Stimulated activated effector memory CD8-positive, alpha-beta T cell treated with anti-CD3 and anti-CD28 coated beads, Interleukin-12 subunit alpha, Interleukin-12 subunit beta, amount 100 ng/mL, for 72 hours (primary cell): ENCODE measurements at regions not wholly inside any gene's neighbourhood (a gene's known extent, or its start where the extent isn't known, plus 50 kb on each side); places are given as distances from the start of the nearest gene placed in this dataset.

Experiments
- ATAC-seq: fragments of 150-1000 bp; cut with Tn5 transposase; 2 replicates; pipeline ENCODE4 v1.10.0; 2021
- DNase-seq, 2 donors: peaks; one replicate each; pipeline ENCODE4 v3.0.0; 2021 to 2022; ENCODE audit warnings: low spot score in 2 of 2
- H3K27ac Mint-ChIP-seq: one replicate; pipeline ENCODE4 v1.8.0; 2022; ENCODE audit warnings: mild to moderate bottlenecking, mixed read lengths
- H3K36me3 Mint-ChIP-seq: one replicate; pipeline ENCODE4 v1.8.0; 2022; ENCODE audit warnings: mild to moderate bottlenecking, mixed read lengths
- H3K4me1 Mint-ChIP-seq: one replicate; pipeline ENCODE4 v1.8.0; 2022; ENCODE audit warnings: mixed read lengths
- H3K4me3 Mint-ChIP-seq: one replicate; pipeline ENCODE4 v1.8.0; 2022; ENCODE audit warnings: mild to moderate bottlenecking, mixed read lengths
- H3K9me3 Mint-ChIP-seq: one replicate; pipeline ENCODE4 v1.8.0; 2022; ENCODE audit warnings: mixed read lengths

DNA sequence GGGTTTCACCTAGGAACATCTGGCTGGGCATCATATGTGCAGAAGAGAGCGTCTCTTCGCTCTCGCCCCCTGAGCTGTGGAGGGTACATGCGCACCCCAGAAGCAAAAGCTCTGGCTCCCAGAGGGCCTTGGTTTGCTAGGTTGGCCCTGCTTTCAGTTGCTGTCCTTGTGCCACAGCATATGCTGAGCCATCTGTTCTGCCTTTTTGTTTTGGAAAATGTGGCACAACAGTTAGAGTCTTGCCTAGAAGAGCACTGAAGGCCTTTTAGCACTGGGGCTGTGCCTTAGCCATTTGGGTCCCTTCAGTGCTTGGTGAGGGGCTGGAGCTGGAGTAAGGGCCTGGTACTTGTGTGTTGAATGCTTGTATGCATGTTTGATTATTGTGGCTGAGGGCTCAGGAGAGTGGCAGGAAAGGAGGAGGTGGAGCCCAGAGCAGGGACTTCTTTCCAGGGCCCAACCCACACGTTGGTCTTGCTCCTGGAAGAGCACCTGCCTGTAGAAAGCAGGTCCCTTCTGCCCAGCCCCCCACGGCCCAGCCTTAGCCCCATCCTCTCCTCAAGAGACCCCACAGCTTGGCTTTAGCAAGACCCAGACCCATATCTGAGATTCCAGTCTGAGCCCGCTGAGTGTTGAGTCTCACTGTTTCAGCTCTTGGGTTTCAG is 113.7 kb downstream of the SLC25A47 start:
- Mint-ChIP-seq H3K9me3 (no peaks in the 10 kb centered on the region), H3K4me1 (peaks cover 45% of the 10 kb centered on the region), H3K27ac (peak overlapping the region; percentile 30), H3K36me3 (no peaks in the 10 kb centered on the region), H3K4me3 (no peak overlapping the region)
- ATAC-seq (no peak), DNase-seq (no peak)

DNA sequence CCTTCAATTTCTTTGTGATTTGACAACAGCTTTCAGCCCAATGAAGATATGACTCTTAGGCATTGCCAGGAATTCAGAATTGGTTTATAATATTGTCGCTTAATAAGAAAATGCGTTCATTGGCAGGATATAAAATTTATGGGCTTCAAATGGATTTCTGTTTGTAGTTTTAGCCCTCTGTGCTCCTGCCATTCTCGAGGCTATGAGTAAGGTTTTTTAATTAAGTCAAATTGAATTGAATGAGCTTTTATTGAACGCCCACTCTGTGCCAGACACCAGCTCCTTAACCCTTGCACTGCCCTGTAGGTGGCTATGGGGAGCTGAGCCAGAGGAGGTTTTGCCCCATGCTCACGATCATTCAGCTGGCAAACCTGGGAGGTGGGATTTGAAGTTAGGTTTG is 115.1 kb downstream of the SLC25A47 start:
- Mint-ChIP-seq H3K9me3 (no peaks in the 10 kb centered on the region), H3K27ac (no peak overlapping the region), H3K4me1 (peaks cover 50% of the 10 kb centered on the region), H3K36me3 (no peaks in the 10 kb centered on the region), H3K4me3 (no peak overlapping the region)
- DNase-seq: no peak
- ATAC-seq: no peak

DNA sequence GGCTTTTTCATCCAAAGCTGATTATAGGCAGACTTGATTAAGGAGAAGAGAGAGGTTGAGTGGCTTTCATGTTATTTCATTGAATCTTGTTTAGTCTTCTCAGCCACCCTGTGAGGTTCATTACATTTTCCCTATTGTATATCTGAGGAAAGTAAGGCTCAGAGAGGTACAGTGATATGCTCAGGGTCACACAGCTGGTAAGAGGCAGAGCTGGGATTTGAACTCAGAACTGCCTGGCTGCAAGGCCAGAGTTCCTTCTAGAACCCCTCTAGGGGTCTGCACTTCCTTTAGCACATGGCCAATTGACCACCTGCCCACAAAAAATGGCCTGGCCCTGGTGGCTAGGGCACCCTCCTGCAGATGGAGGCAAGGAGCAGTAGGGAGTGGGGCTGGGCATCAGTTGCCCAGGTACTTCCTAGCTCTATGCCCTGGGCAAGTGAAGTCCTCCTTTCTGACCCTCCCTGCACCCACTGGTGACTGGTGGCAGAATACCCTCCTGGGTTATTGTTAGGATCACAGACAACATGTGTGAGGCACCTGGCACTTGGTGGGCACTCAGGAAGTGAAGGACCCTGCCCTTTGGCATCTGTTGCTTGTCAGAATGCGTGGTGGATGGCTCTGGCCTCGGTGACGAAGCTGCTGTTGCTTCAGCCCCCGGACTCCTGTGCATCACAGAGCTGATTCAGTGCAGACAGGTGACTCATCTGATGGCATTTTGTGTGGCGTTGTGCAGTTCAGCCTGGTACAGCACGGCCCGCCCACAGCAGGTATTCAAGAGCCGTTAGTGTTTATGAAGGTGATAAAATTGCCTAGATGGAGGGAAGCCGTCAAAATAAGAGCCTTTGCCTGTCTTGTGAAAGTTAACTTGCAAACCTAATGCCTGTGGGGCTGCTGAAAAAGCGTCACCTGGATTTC is 115.8 kb downstream of the SLC25A47 start:
- Mint-ChIP-seq H3K4me3 (no peak overlapping the region), H3K9me3 (no peaks in the 10 kb centered on the region), H3K4me1 (peaks cover 49% of the 10 kb centered on the region), H3K36me3 (no peaks in the 10 kb centered on the region), H3K27ac (no peak overlapping the region)
- peak in 1 of 2 donors; percentile 17 for DNase-seq
- ATAC-seq: peak; percentile 98

DNA sequence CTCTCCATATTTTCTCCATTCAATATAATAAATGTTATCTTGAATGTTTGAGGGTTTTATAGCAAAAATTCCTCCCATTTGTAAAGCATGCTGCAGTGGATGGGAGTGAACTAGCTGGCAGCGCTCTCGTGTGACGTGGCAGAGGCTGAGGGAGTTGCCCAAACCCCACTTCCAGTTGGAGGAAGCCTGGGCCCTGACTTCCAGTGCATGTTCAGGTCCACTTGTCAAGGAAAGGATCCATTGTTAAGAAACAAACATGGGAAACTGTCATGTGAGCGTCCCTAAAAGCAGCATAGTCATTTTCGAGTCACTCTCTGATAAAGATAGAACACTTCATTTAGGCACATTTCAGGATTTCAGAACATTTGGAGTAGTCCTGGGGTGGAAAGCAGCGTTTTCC is 116.6 kb downstream of the SLC25A47 start:
- H3K36me3 Mint-ChIP-seq: no peaks in the 10 kb centered on the region
- no peak for ATAC-seq
- peaks cover 40% of the 10 kb centered on the region for H3K4me1 Mint-ChIP-seq
- no peak for DNase-seq
- no peak overlapping the region for H3K27ac Mint-ChIP-seq
- H3K9me3 Mint-ChIP-seq: no peaks in the 10 kb centered on the region
- H3K4me3 Mint-ChIP-seq: no peak overlapping the region

DNA sequence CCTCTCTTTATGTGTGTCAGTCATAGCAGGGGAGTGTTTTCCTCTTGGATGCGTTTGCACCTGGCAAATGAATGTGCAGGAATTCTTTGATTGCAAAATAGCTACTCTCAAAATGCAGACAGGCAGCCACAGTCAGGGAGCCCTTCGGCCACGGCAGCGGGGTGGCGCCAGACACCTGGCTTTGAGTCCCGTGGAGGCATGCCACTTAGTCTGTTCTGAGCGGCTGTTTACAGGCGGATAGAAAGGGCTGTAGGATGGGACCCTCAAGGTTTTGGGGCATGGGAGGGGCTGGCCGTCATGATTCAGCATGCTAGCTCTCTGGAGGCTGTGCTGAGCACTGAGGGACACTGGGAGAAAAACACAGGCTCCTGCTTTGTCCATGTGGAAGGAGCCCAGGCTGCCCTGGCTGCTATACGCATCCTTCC is 117.1 kb downstream of the SLC25A47 start:
- H3K4me3 Mint-ChIP-seq: no peak overlapping the region
- H3K27ac Mint-ChIP-seq: no peak overlapping the region
- H3K9me3 Mint-ChIP-seq: no peaks in the 10 kb centered on the region
- ATAC-seq (no peak), DNase-seq (no peak)
- peaks cover 37% of the 10 kb centered on the region for H3K4me1 Mint-ChIP-seq
- H3K36me3 Mint-ChIP-seq: no peaks in the 10 kb centered on the region

DNA sequence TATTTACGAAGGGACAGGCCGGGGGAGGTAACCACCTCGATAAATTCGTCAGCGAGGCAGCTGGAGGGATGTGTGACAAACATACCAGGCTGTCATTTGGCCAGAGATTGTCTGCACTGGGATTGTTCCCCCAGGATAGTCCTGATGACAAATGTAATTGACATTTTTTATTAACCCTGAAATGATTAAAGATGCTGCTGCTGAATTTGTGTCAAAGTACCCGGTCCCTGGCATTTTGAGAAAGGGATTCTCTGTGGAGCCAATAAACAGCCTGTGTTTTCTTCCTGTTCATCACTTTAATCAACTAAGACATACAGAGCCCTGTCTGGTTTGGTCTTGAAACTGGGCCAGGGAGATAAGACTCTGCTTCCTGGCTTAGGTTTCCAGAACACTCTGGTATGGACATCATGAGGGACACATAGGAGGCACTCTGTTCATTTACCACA is 117.6 kb downstream of the SLC25A47 start:
- peaks cover 33% of the 10 kb centered on the region for H3K4me1 Mint-ChIP-seq
- H3K27ac Mint-ChIP-seq: peak overlapping the region; percentile 67
- H3K4me3 Mint-ChIP-seq: no peak overlapping the region
- DNase-seq: no peak
- no peaks in the 10 kb centered on the region for H3K36me3 Mint-ChIP-seq
- ATAC-seq: no peak
- H3K9me3 Mint-ChIP-seq: no peaks in the 10 kb centered on the region

DNA sequence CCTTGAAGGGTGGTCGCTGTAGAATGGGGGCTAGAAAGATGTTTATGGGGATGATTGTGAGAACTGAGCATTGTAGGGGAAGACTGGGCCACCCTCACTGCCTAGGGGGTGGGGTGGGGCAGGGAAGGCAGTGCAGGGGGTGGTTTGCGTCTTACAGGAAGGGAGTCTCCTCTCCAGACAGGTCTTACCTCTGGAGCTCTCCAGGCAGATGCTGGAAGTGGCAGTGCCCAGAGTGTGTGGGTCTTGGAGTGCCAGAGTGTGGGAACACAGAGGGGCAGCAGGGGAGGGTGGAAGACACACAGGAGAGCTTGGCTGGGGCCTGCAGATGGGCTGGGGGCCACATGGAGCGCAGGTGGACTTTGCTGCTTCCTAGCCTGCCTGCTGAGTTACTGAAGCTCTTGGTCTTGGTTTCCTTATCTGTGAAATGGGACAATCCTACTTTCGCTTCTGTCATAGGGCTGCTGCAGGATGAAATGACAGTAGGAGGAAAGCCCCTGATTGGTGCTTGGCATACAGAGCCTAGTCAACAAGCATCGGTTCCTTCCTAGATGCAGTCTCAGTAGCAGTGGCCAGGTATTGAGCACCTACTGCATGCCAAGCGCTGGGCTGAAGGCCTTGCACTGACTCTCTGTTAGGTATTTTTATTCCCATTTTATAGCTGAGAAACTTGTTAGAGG is 118.3 kb downstream of the SLC25A47 start:
- Mint-ChIP-seq H3K4me1 (peaks cover 31% of the 10 kb centered on the region), H3K9me3 (no peaks in the 10 kb centered on the region), H3K36me3 (no peaks in the 10 kb centered on the region), H3K27ac (peak overlapping the region; percentile 67), H3K4me3 (no peak overlapping the region)
- no peak for DNase-seq
- no peak for ATAC-seq

DNA sequence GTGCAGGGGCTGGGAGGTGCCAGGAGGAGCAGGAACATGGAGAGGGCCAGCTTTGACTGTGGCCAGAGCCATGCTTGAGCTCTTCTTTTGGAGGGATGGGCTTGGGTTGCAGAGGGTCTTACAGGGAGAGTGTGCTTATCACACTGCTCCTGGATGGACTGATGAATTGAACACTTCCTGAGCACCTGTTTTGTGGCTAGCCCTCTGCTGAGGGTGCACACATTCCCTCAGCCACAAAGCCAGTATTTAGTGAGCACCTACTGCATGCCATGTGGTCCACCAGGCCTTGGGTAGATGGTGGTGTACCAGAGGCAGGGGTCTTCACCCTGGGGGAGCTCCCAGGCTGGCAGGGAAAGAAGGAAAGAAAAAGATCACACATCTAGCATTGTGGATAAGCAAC is 118.9 kb downstream of the SLC25A47 start:
- no peak for DNase-seq
- Mint-ChIP-seq H3K27ac (peak overlapping the region; percentile 67), H3K4me1 (peaks cover 32% of the 10 kb centered on the region), H3K4me3 (no peak overlapping the region), H3K9me3 (no peaks in the 10 kb centered on the region), H3K36me3 (no peaks in the 10 kb centered on the region)
- ATAC-seq: no peak

DNA sequence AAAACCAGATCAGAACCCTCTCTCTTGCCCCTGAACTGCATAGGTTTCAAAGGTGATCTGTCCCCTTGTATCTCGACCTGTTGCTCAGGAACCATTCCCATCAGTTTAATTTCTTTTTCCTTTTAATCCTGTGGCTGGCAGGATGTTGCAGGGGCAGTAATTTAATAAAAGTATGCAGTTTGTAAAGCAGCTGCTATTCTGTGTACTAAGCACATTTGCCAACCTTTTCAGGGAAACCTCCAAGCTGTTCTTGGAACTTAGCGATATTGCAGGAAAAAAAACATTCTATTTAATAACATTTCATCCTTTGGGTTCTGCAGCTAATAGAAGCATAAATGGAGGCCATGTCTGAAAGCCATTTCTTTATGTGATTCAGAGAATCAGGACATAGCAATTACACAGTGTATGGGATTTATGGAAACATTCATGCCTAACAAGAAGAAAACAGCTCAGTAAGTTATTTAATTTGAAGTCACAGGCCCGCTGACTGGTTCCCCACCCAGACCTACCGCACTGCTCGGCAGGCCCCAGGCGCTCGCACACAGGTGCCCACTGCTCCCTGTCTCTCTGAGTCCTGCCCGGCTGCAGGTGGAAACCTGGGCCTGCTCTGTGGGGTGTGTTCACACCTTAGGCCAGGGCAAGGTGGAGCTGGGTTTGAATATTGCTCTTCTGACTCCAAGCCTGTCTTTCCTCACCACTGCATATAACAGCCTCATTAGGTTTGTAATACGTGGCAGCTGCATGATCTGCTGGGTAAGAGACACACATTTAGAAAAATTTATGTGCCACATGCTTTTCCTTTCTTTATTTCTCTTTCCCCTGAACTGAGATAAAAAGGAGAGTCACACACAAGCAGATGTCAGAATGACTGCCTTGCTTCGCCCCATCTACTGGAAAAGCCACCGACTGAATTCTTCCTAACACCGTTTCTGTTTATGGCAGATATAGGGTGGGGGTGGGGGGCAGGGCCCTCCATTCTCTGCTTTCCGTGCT is 119.7 kb downstream of the SLC25A47 start:
- H3K4me1 Mint-ChIP-seq: peaks cover 31% of the 10 kb centered on the region
- H3K27ac Mint-ChIP-seq: peak overlapping the region; percentile 67
- ATAC-seq (no peak), DNase-seq (no peak)
- no peaks in the 10 kb centered on the region for H3K36me3 Mint-ChIP-seq
- H3K9me3 Mint-ChIP-seq: no peaks in the 10 kb centered on the region
- H3K4me3 Mint-ChIP-seq: no peak overlapping the region

DNA sequence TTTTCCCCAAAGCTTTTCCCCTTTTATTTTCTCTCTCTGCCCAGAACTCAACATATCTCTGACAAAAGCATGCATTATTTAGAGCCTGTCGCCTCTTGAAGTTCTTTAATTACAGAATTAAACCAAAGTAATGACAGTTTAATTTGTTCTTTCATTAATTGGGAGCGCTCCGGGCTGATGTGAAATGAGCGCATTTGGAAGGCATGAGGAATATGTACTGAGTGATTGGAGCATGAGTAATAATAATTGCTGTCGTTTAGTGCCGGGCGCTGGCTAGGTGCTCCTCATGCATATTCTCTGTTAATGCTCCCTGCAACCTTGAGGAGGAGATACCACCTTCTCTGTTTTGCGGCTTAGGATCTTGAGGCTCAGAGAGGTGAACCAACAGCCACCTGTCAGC is 120.5 kb downstream of the SLC25A47 start:
- DNase-seq: no peak
- H3K36me3 Mint-ChIP-seq: no peaks in the 10 kb centered on the region
- H3K4me3 Mint-ChIP-seq: no peak overlapping the region
- no peaks in the 10 kb centered on the region for H3K9me3 Mint-ChIP-seq
- peaks cover 31% of the 10 kb centered on the region for H3K4me1 Mint-ChIP-seq
- no peak overlapping the region for H3K27ac Mint-ChIP-seq
- ATAC-seq: no peak

DNA sequence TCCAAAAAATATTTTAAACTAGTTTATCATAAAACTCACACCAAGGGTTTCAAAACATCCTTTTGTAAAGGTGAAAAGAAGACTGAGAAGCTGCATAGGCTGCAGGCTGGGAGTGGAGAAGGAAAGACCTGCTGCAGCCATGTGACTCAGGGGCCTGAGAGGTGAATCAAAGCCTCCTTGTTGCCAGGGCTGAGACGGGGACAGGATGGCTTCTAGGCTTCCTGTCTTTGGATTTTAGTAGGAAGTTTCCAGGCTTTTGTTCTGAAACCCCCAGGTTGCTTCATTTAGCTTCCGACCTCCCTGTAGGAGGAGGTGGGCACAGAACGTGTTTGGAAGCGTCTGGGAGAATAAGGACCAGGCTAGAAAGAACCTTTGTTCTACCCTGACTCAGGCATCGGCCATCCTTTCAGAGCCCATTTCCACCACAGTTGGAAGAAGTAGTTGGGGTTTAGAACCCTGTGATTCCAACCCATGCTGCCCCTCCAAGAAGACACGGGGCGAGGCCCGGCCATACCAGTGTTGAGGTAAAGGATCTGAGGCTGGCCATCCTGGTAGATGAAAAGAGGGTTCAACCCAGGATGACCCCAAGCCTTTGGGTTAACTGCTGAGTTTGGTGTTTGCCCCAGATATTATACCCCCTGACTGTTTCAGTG is 122.4 kb downstream of the SLC25A47 start:
- no peak for DNase-seq
- ATAC-seq: no peak
- Mint-ChIP-seq H3K9me3 (no peaks in the 10 kb centered on the region), H3K4me1 (peaks cover 26% of the 10 kb centered on the region), H3K36me3 (no peaks in the 10 kb centered on the region), H3K27ac (no peak overlapping the region), H3K4me3 (no peak overlapping the region)

DNA sequence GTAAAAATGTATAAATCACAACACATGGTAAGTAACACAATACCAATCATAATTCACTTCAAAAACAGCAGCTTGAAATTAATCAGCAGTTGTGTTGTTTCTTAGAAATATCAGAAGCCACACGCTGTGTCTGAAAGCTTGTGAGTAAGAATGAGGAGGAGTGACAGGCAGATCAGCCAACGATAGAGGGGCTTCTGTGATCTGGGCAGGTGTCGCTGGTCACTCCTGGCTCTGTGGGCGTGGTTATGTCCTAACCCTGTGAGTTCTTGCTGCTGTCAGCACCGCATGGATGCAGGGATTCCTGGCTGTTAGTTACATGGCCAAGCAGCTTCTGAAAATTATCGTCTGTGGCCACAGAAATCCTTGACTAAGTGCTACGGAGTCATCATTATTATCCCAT is 123.4 kb downstream of the SLC25A47 start:
- Mint-ChIP-seq H3K4me1 (peaks cover 18% of the 10 kb centered on the region), H3K4me3 (no peak overlapping the region), H3K9me3 (no peaks in the 10 kb centered on the region), H3K36me3 (no peaks in the 10 kb centered on the region), H3K27ac (peak overlapping the region; percentile 32)
- DNase-seq (peak in 1 of 2 donors; percentile 67), ATAC-seq (peak; percentile 95)

DNA sequence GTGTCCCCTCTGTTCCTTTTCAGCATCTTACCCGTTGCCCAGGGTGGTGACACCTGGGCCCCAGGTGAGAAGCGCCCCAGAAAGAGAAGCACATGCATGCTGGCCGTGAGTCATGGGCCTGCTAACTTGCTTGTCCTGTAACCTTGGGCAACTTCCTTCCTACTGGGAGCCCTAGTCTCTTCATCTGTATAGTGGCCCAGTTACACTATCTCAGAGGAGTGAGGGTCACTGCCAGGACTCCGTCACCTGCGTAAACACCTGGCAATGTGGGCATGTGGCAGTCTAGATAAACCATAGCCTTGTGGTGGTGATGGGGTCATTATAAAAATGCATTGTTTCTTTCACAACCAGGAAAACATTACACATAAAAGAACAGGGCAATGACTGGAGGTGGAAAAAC is 125.2 kb downstream of the SLC25A47 start:
- ATAC-seq: no peak
- H3K9me3 Mint-ChIP-seq: no peaks in the 10 kb centered on the region
- H3K4me1 Mint-ChIP-seq: peaks cover 11% of the 10 kb centered on the region
- H3K36me3 Mint-ChIP-seq: no peaks in the 10 kb centered on the region
- DNase-seq: no peak
- no peak overlapping the region for H3K27ac Mint-ChIP-seq
- H3K4me3 Mint-ChIP-seq: no peak overlapping the region

DNA sequence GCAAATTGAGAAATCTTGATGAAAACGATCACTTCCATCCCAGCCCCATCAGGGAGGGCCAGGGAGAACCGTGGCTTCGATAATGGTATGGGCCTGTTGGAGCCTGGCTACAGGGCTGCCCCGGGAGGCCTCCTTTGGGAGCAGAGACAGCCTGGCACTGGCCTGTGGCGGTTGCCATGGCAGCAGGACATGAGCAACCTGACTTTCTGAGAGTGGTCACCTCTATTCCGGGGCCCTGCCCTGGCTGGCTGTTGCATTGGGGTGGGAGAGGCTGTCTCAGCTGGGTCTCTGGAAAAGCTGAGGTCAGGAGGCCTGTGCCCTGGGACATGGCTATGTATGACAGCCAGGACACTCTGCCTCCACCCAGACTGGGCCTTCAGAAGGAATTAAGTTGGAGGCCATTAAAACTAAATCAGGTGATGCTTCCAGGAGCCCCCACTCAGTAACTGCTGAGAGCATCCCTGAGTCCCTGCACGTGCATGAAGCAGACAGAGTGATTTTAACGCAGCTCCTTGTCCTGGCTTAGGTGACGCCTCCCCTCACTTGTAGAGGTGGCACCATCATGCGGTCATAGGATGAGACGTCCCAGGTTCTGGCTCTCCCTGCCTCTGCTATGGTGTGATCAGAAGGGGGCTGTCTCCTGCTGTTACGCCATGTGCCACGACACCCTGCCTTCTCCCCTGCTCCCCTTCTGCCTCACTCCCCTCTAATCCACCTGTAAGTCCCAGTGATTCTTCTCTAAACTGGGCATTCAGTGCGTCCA is 126.3 kb downstream of the SLC25A47 start:
- Mint-ChIP-seq H3K36me3 (no peaks in the 10 kb centered on the region), H3K4me1 (peaks cover 11% of the 10 kb centered on the region), H3K27ac (no peak overlapping the region), H3K9me3 (no peaks in the 10 kb centered on the region), H3K4me3 (no peak overlapping the region)
- DNase-seq (no peak), ATAC-seq (no peak)
